ENCODE measurements at regions not wholly inside any gene's neighbourhood (a gene's known extent, or its start where the extent isn't known, plus 50 kb on each side); places are given as distances from the start of the nearest gene placed in this dataset.

GRCh38 chr9:107919263-107919662 is 429.7 kb upstream of the KLF4 start:
- TF ChIP-seq YY1 (IDR thresholded peaks at IDR 0.05; ENCODE audit: insufficient read depth, insufficient read length), result no peak
- TF ChIP-seq ZNF274 (IDR thresholded peaks at IDR 0.05; ENCODE audit: low read depth, low read length), result no peak
- TF ChIP-seq SUZ12 (IDR thresholded peaks at IDR 0.05; ENCODE audit: extremely low read depth, insufficient read depth, insufficient read length), result no peak

Data from NT2/D1 (cell line).